ENCODE measurements at regions not wholly inside any gene's neighbourhood (a gene's known extent, or its start where the extent isn't known, plus 50 kb on each side); places are given as distances from the start of the nearest gene placed in this dataset.

- TF ChIP-seq PAX8 (CRISPR knock-in tag; IDR thresholded peaks at IDR 0.05; ENCODE audit: borderline replicate concordance) (no peak), CEBPB (IDR thresholded peaks at IDR 0.05; ENCODE audit: borderline replicate concordance, low read depth, low read length) (no peak), RAD21 (CRISPR knock-in tag; IDR thresholded peaks at IDR 0.05) (no peak), KDM1A (CRISPR knock-in tag; IDR thresholded peaks at IDR 0.05) (no peak), JDP2 (CRISPR knock-in tag; IDR thresholded peaks at IDR 0.05; ENCODE audit: borderline replicate concordance) (no peak), RELA (CRISPR knock-in tag; IDR thresholded peaks at IDR 0.05) (no peak), NFE2 (CRISPR knock-in tag; IDR thresholded peaks at IDR 0.05) (no peak)
Observed at GRCh38 chrX:80334583-80334982, 85.7 kb upstream of the TENT5D start.
